SK-MEL-5 (cell line): ENCODE measurements at regions not wholly inside any gene's neighbourhood (a gene's known extent, or its start where the extent isn't known, plus 50 kb on each side); places are given as distances from the start of the nearest gene placed in this dataset.
A peak's percentile ranks its signal among the peaks of the same experiment; 100 is the strongest.

Experiments used
- DNase-seq: peaks from one replicate; pipeline ENCODE4 v3.0.0-alpha.2; 2016; ENCODE audit warnings: low read depth, low spot score
- in situ Hi-C: cut with HindIII; loops from 2 replicates; pipeline ENCODE4 v1.10.0; 2016; ENCODE audit warnings: low sequenced_read_pairs, high pct_unique_total_duplicates, low pct_unique_long_range_greater_than_20kb

DNA sequence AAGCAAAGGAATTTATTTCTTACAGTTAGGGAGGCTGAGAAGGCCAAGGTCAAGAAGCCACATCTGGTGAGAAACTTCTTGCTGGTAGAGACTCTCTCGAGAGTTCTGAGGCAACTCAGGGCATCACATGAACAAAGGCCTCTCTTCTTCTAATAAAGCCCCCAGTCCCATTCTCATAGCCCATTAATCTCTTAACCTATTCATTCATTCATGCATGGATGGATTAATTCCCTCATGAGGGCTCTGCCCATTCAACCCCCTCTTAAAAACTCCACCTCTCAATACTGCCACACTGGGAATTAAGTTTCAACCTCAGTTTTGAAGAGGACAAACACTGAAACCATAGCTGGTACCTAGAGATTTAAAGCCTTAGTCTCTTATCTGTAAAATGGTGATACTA is 217.9 kb upstream of the SPTLC3 start:
- in situ Hi-C loops: no loop called here
- DNase-seq: no peak

DNA sequence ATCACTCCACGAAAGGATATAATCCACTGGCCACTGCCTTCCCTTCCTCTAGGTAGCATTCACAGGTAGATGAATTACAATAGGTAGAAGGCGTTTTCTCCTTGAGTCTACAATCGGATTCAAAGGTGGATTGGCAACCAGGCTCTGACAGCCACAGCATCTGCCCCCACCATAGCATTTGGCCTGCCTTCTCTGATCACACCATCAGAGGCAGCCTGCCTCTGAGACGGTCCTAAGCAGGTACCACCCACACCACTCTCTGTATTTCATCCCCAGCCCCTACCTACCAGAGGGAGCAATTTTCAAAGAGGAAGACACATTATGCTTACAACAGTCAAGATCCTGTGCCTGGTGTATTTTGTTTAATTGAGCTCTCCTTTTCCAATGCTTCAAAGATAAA is 210.5 kb upstream of the SPTLC3 start:
- no peak for DNase-seq
- in situ Hi-C loops: no loop called here

DNA sequence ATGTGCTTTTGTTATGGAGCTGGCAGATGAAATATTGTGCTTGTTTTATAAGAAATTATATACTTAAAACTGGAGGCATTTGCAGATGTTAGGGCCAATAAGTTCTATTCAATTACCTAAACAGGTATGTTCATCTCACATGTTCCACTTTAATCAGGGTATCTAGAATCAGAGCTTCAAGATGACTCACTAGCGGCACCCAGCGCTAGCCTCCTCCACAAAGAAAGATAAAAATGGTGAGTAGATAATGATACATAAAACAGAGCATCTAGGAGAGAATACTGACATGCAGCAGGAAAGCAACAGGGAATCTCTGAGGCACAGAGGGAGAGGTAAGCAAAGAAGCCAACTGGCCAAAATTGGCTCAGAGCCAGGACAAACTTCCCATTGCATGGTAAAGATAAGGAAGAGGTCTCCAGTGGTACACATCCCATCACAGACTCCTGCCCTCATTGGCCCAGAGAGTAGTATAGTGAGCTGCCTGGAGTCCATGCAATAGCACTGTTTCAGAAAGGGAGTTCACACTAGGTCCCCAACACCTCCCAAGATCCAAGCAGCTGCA is 200.7 kb upstream of the SPTLC3 start:
- peak; percentile 58 for DNase-seq
- in situ Hi-C loops: no loop called here

DNA sequence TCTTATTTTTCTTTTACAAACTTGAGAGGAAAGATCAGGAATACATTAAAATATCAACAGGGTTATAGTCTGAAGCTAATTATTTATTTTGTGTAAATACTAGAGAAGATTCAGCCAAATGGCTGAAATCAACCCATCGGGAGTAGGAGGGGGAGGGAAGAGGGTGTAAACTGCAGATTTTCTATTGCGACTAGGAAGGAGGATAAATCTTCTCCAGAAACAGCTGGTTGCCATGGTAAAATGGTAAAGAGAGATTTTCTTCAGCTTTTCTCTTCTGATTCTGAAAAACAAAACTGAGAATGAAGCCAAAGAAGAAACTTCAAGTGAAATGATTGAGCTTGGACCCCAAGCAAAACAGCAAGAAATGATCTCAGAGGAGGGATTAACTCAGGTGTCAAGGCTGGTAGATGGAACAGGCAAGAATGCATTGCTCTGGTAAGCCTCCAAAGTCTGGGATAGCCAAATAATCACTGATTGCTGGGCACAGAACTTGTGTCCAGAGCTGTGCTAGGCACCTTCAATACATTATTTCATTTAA is 193.5 kb upstream of the SPTLC3 start:
- in situ Hi-C loops: no loop called here
- DNase-seq: no peak

DNA sequence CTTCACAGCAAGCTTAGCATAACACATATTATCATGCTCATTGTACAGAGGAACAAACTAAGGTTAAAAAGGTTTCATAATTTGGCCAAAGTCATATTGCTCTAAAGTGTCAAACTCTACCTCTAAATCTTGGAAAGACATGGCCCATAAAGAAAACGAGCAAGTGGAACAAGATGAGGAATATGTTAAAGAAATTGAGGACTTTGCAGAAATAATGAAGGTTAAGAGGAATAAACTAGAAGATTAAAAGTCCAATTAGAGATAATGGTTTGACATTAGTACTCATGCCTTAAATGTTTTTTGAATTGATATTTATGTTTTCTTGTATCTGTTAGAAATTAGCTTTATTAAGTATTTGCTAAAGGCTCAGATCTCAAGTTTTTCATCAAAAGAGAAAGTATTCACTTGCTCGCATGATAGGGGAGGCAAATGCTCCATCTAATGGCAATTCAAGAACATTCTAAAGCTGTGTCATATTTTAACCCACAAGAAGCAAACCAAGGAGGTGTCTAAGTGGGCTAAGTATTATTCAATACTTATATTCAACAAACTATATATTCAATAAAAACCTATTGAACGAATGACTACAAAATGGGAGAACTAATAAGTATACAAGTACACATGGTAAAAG is 192.9 kb upstream of the SPTLC3 start:
- in situ Hi-C loops: no loop called here
- no peak for DNase-seq

DNA sequence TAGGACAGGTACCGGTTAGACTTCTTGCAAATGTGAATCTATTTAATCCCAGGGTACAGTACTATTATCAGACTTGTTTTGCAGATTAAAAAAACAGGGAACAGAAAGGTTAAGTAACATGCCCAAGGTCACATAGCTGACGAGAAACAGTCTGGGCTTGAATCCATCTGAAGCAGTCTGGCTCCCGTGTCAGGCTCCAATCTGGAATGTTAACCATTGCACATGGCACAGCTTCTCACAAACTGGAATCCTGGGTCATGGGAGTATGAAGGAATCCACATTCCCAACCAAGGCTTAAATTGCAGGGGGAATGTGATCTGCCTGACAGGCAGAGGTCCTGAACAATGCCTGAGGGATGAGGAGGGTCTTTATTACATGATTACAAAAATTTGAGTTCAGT is 187.5 kb upstream of the SPTLC3 start:
- DNase-seq: no peak
- in situ Hi-C loops: no loop called here

DNA sequence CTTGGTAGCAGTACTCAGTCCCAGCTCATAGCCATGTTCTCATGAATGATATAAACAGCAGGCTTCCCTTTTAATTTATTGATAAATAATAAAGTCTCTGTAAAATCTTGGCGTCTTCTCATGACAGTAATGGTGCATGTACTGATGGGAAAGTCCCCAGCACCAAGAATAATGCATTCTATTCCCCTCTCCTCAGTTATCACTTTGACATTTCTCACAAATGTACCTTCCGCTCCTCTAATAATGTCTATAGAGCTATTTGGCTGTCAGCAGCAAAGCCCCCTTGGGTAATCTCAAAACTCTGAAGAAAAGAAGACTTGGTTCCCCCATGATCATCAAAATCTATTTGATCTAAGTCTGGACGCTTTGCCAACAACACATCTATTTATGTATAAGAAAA is 185.0 kb upstream of the SPTLC3 start:
- DNase-seq: no peak
- in situ Hi-C loops: no loop called here

DNA sequence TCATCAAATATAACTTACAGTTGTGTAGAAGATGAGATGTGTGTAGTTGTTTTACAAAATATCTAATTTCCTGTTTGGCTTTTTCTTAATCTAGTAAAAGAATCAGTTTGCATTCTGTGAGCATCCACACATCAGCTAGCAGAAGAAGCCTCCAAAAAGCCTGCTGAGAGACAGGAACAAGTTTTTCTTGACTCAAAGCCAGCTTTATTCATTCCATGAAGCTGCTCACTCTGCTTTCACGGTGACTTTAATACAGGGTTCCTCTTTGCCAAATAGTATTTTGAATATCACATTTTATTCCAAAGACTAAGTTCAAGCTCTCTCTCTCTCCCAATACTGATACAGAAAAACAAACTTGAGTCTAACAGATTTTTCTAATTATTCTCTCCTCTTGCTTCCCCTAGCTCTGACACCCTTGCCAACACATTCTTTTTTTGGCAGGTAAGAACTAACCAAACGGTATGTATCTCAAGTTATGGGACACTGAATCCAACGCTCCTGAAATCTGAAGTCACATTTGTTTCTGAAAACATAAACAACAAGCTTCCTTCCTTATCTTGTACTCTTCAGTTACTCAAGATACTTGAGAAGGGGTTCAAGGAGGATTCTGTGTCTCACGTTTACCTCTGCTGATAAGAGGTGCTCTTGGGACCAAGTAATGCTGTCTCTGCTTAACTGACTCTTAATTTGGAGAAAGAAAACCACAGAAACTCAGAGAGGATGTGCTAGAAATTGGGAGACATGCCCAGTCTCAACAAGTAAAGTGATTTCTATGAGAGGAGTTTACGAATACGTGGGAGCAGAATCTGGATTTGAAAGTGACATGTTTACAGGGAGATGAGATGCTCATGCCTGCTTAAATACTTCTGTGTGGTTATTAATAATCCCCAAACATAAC is 184.2 kb upstream of the SPTLC3 start:
- in situ Hi-C loops: no loop called here
- DNase-seq: no peak

DNA sequence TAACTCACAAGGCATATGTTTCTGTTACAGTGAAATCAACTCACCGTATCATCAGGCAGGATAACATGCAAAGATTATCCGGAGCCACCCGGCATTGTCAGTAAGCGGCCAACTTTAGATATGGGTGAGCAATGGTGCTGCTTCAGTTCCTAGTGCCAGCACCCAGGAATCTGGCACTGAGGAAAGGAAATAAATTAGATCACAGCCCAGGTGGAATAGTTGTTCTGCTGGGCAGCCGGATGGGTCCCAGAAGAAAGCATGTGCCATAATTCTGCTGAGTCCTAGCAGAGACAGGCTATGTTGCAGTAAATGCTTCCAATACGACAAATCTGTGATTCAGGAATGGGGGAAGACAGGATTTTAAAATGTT is 183.6 kb upstream of the SPTLC3 start:
- DNase-seq: no peak

DNA sequence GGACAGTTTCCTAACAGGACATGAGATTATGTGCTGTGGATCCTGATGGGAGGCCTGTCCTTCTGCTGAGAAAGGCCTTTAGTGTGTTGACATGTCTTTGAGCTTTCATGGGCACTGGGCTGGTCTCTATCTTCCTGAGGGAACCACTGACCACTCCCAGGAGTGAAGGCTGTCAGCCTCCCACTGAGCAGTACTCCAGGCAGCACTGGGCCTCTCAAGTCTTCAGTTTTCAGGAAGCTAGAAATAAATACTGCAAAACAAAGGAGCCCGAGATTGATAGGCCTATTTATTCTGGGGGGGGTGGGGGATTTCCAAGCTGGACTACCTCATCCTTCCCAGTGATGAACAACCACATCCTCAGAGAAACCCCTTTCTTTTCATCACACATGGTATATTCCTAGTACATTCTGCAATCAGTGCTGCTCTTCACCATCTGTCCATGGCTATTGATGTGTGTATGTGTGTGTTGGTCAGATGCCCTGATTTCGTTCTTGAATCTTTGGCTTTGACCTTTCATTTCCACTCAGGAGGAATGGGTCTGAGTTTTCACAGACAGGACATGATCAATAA is 180.9 kb upstream of the SPTLC3 start:
- in situ Hi-C loops: no loop called here
- no peak for DNase-seq

More for the DNA sequence above, 183.6 kb upstream of the SPTLC3 start:
- in situ Hi-C loops: no loop called here

DNA sequence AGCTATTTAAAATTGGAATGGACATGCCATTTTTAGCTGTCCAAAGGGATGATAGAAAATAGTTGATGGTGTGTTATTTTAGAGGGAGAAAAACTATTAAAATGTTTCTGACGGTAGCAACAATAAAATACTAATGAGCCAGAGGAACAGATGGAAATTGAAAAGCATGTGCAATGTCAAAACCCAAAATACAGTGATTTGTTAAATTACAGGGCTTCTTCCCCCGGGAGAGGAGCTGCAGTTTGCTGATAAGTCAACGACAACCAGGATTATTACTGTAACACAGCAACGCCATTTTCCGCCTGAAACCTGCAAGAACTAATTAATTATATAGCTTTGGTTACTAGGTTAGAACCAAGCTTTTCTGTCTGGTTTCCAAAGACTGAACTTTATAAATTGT is 179.6 kb upstream of the SPTLC3 start:
- no peak for DNase-seq
- in situ Hi-C loops: no loop called here

DNA sequence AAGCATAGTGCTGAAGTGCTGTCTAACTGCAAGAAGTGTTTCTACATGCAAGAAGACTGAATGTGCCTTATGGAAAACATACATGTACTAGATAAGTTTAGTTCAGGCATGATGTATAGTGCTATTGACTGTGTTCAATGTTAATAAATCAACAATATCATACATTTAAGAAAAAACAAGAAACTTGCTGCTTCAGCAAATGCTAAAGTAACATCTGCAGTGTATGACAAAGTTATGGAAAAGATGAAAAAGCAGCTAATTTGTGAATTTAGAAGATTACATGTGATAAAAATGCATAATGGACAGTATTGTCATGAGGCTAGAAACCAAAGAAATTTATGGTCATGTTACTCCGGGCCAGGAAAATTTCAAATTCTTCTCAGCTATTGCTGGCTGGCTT is 174.9 kb upstream of the SPTLC3 start:
- no peak for DNase-seq

DNA sequence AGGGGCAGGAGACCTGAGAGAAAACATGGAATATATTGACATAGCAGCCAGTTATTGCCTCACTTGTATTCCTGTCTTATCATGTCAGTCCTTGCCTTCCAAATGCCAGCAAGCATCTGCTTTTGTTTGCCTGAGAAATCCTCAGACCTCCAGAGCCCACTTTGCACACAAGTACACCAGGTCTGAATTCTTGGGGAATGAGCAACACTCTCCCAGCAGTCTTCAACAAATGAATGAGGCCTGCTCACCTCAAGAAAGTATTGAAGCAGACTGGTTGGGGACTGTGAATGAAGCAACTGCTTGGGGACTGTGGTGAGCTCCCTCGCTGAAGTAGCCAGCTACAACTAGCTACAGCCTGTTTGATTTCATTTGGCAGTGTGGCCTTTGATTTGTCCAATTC is 172.8 kb upstream of the SPTLC3 start:
- DNase-seq: no peak
- in situ Hi-C loops: no loop called here

More for the DNA sequence above, 174.9 kb upstream of the SPTLC3 start:
- in situ Hi-C loops: no loop called here

DNA sequence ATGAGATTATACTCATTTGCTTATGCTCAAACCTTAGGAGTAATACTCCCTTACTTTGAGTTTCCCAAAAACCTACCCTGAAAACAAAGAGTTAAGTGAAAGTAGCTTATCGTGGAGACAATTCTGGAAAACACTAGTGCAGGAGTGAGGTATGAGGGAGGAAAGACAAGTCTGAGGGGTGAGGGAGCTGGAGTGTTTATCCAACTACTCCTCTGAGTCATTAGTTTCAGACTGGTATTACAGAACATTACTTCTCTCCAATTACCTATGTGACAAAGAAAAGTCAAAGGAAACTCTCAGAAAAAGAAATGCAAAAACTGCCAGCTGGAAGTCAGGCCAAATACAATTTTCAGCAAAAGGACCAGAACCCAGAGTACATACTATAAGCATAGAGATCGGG is 171.1 kb upstream of the SPTLC3 start:
- DNase-seq: no peak
- in situ Hi-C loops: no loop called here

DNA sequence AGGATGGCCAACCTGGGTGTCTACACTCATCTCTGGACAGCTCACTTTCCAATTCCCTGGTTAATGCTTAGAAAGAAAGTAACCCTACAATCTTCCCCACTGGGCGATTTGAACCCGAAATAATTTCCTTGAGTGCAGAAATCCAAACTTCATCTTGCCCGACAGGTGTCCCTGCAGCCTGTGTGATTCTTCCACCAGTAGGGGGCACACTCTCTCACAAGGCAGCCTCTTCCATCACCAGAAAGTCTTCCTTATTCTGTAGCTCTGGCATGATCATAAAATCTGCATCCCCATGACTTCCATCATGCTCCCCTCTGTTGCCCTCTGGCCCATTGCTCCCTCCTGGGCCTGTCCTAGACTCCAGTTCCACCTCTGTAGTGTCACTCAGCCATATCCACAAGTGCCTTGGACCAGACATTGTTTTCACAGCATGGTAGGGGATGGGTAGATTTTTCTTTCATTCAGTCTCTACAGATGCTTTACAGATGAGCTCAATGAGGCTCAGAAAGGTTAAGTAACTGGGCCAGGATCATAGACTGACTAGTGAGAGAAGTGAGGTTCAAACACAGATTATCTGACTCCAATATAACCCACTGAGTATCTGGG is 170.4 kb upstream of the SPTLC3 start:
- DNase-seq: peak; percentile 56
- in situ Hi-C loops: no loop called here

DNA sequence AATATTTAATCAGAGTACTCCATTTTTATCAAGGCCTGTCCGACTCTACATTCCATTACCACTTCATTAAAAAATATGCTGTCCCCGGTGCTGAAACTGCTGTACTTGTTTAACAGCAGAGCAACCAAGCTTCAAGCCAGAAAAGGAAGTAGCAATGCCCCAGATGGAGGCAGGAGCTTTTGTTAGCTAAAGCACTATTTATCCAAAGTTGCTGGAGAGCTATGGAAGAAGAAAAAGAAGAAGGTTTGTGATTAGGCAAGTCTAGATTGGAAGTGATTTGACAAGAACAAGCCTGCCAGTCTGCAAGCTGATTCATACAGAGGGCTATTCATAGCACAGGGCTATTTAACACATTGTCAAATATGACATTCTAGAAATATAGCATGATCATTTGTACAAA is 160.9 kb upstream of the SPTLC3 start:
- in situ Hi-C loops: no loop called here
- peak; percentile 3 for DNase-seq

DNA sequence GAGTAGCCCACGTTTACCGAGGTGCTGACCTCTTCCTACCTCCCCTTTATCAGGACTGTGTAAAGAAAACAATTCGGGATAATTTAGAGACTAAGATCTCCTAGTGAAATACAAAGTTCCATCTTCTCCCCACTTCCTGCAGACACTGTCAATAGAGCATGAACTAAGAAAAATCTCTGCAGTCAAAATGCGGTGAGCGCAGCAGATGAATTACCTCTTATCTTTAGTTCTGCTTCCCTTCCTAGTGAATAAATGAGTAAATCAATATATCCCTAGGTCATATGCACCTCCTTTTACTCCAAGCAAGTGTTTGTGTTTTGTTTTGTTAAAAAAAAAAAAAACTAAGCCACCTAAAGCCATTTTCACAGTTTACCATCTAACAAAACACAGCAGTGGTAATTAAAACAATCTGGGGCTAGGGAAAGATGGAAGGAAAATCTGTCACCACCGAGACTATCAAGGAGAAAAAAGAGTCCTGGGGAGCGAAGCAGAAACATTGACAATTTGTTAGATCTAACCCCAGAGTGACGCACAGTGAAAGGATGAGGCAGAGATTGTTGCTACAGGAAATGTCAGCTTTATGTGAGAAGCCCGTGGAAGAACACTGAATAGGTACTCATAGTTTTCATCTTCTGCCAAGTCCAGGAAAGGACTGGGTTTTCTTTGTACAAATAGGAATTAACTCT is 159.4 kb upstream of the SPTLC3 start:
- in situ Hi-C loops: no loop called here
- DNase-seq: no peak
